NCI-H1105 treated with DMSO at 0.1 percent for 48 hours (cell line): ENCODE measurements at regions not wholly inside any gene's neighbourhood (a gene's known extent, or its start where the extent isn't known, plus 50 kb on each side); places are given as distances from the start of the nearest gene placed in this dataset.

ENCODE experiments used
- DNase-seq: peaks from one replicate; lab custom pipeline; 2025; lab: John Stamatoyannopoulos, UW

- DNase-seq, result no peak
Measured at GRCh38 chr2:106941372-106941993, 55.5 kb upstream of the ST6GAL2 start.

- no peak for DNase-seq
Measured at GRCh38 chr2:106943468-106944200, 57.7 kb upstream of the ST6GAL2 start.

GRCh38 chr2:106944215-106944614 lies 58.2 kb upstream of the ST6GAL2 start:
- no peak for DNase-seq

GRCh38 chr2:106948540-106948939 lies 62.6 kb upstream of the ST6GAL2 start:
- DNase-seq, result no peak

- no peak for DNase-seq
Measured at GRCh38 chr2:106953236-106953635, 67.3 kb upstream of the ST6GAL2 start.

- no peak for DNase-seq
Measured at GRCh38 chr2:106953779-106954178, 67.8 kb upstream of the ST6GAL2 start.

GRCh38 chr2:106954304-106954703 lies 68.3 kb upstream of the ST6GAL2 start:
- DNase-seq, result no peak

GRCh38 chr2:106956416-106956815 lies 70.4 kb upstream of the ST6GAL2 start:
- peak; percentile 49 for DNase-seq

- no peak for DNase-seq
Measured at GRCh38 chr2:106956879-106957278, 70.9 kb upstream of the ST6GAL2 start.

GRCh38 chr2:106959975-106960682 lies 74.2 kb upstream of the ST6GAL2 start:
- DNase-seq, result no peak

GRCh38 chr2:106960683-106961161 lies 74.8 kb upstream of the ST6GAL2 start:
- DNase-seq, result peak; percentile 68

- DNase-seq, result peak; percentile 68
Measured at GRCh38 chr2:106961328-106961727, 75.4 kb upstream of the ST6GAL2 start.

- no peak for DNase-seq
Measured at GRCh38 chr2:106963156-106963555, 77.2 kb upstream of the ST6GAL2 start.

- DNase-seq, result no peak
Measured at GRCh38 chr2:106963893-106964292, 77.9 kb upstream of the ST6GAL2 start.

- no peak for DNase-seq
Measured at GRCh38 chr2:106965611-106966010, 79.6 kb upstream of the ST6GAL2 start.

- DNase-seq, result no peak
Measured at GRCh38 chr2:106969777-106970176, 83.8 kb upstream of the ST6GAL2 start.

- DNase-seq, result no peak
Measured at GRCh38 chr2:106970471-106971261, 84.7 kb upstream of the ST6GAL2 start.

- no peak for DNase-seq
Measured at GRCh38 chr2:106972782-106973181, 86.8 kb upstream of the ST6GAL2 start.

- DNase-seq, result no peak
Measured at GRCh38 chr2:106974891-106975290, 88.9 kb upstream of the ST6GAL2 start.

- no peak for DNase-seq
Measured at GRCh38 chr2:106975641-106976040, 89.7 kb upstream of the ST6GAL2 start.

GRCh38 chr2:106976548-106976947 lies 90.6 kb upstream of the ST6GAL2 start:
- no peak for DNase-seq

- no peak for DNase-seq
Measured at GRCh38 chr2:106977717-106978116, 91.8 kb upstream of the ST6GAL2 start.
